GM12878 (cell line): ENCODE measurements at regions not wholly inside any gene's neighbourhood (a gene's known extent, or its start where the extent isn't known, plus 50 kb on each side); places are given as distances from the start of the nearest gene placed in this dataset.

ENCODE experiments used
- ATAC-seq: fragments of 200-7000 bp; cut with Tn5 transposase; 3 replicates; pipeline ENCODE4 v1.9.1; 2020; ENCODE audit warnings: mild to moderate bottlenecking, moderate library complexity
- BruUV-seq: library from RNA; stranded (reverse); fragments of 400-500 nt; replicated peaks from 2 replicates; lab custom pipeline; 2021; lab: Mats Ljungman, UMichigan
- CTCF ChIA-PET: fragments of 300-600 bp; sonication (Branson Sonifier 250); formaldehyde crosslinking; extraction: SDS; loops from one replicate; lab custom pipeline; 2021; ENCODE audit warnings: inconsistent platforms; lab: Yijun Ruan, JAX
- POLR2A ChIA-PET: fragments of 350-600 bp; formaldehyde crosslinking; extraction: SDS; loops from one replicate; lab custom pipeline; 2021; ENCODE audit warnings: inconsistent platforms; lab: Charles Lee
- RAD21 ChIA-PET: fragments of 300-600 bp; sonication (Branson Sonifier 250); formaldehyde crosslinking; loops from one replicate; lab custom pipeline; 2023; ENCODE audit warnings: antibody characterized with exemption; ENCODE audit not compliant: unreplicated experiment; lab: Charles Lee
- SMC1A ChIA-PET: fragments of 300-600 bp; sonication (Branson Sonifier 250); formaldehyde crosslinking; loops from one replicate; lab custom pipeline; 2023; ENCODE audit not compliant: unreplicated experiment, uncharacterized antibody; lab: Charles Lee
- DNase-seq: peaks from one replicate; pipeline ENCODE4 v3.0.0-alpha.2; 2011; ENCODE audit warnings: low read depth, low spot score
- FAIRE-seq: peaks from 3 replicates; lab custom pipeline; 2011; peaks lifted over from hg19 to GRCh38; lab: Jason Lieb, UNC
- H2AFZ ChIP-seq: 2 replicates; pipeline ENCODE4 v1.6.0; 2011; ENCODE audit warnings: low read depth, low read length, control low read depth; ENCODE audit not compliant: control insufficient read depth
- H3K27ac ChIP-seq: 2 replicates; pipeline ENCODE4 v1.5.1; 2011; ENCODE audit warnings: control low read depth; ENCODE audit not compliant: control insufficient read depth, insufficient read depth
- H3K27me3 ChIP-seq, 2 experiments: replicated peaks in 1 of 2; 2 replicates each; pipeline versions ENCODE4 v1.6.0 to v1.6.1; 2011; ENCODE audit warnings: low read length in 1 of 2; ENCODE audit not compliant: control insufficient read depth in 2 of 2, insufficient read depth in 2 of 2
- H3K36me3 ChIP-seq, 2 experiments: 2 replicates each; pipeline ENCODE4 v1.5.1; 2011; ENCODE audit warnings: low read length in 1 of 2; ENCODE audit not compliant: control insufficient read depth in 2 of 2, insufficient read depth in 2 of 2
- H3K4me1 ChIP-seq: 2 replicates; pipeline ENCODE4 v1.6.1; 2011; ENCODE audit warnings: mild to moderate bottlenecking, low read length, moderate library complexity, mixed read lengths; ENCODE audit not compliant: control insufficient read depth, insufficient read depth
- H3K4me2 ChIP-seq: 2 replicates; pipeline ENCODE4 v1.6.0; 2011; ENCODE audit warnings: control low read depth; ENCODE audit not compliant: control insufficient read depth, insufficient read depth
- H3K4me3 ChIP-seq: fragments of 200-600 bp; sonication (generic); 2 replicates; pipeline ENCODE4 v1.5.1; 2016
- H3K79me2 ChIP-seq: 2 replicates; pipeline ENCODE4 v1.6.0; 2011; ENCODE audit warnings: low read length; ENCODE audit not compliant: control insufficient read depth, insufficient read depth
- H3K9ac ChIP-seq: 2 replicates; pipeline ENCODE4 v1.8.0; 2011; ENCODE audit warnings: low read length, control low read depth, mixed read lengths; ENCODE audit not compliant: control insufficient read depth, insufficient read depth
- H3K9me3 ChIP-seq: replicated peaks from 3 replicates; pipeline ENCODE4 v1.5.1; 2011; ENCODE audit warnings: mild to moderate bottlenecking, low read length; ENCODE audit not compliant: control insufficient read depth, insufficient read depth
- H4K20me1 ChIP-seq: 2 replicates; pipeline ENCODE4 v1.6.0; 2011; ENCODE audit not compliant: control insufficient read depth, insufficient read depth
- ATF2 ChIP-seq: IDR thresholded peaks from 2 replicates; pipeline ENCODE4 v1.6.1; 2012; ENCODE audit warnings: low read length, inconsistent platforms
- BRCA1 ChIP-seq: IDR thresholded peaks from 2 replicates; pipeline ENCODE4 v1.6.1; 2011; ENCODE audit warnings: low read depth, low read length, improper control_type of control experiment
- CHD1 ChIP-seq: IDR thresholded peaks from 2 replicates; pipeline ENCODE4 v1.6.1; 2012; ENCODE audit warnings: low read depth, low read length, improper control_type of control experiment
- KAT2A ChIP-seq: conservative IDR thresholded peaks from 2 replicates; pipeline ENCODE4 v1.6.1; 2011; ENCODE audit warnings: low read depth, low read length; ENCODE audit not compliant: control insufficient read depth
- KLF5 ChIP-seq: fragments of 450-650 bp; IDR thresholded peaks from 2 replicates; pipeline ENCODE4 v1.6.1; 2014; ENCODE audit warnings: mild to moderate bottlenecking; ENCODE audit not compliant: partially characterized antibody
- LARP7 ChIP-seq: fragments of 450-650 bp; IDR thresholded peaks from 2 replicates; pipeline ENCODE4 v1.6.1; 2017; ENCODE audit warnings: mild to moderate bottlenecking
- NFYA ChIP-seq: IDR thresholded peaks from 2 replicates; pipeline ENCODE4 v1.6.1; 2011; ENCODE audit warnings: low read depth, mild to moderate bottlenecking, low read length, improper control_type of control experiment, borderline replicate concordance
- POLR2A ChIP-seq: IDR thresholded peaks from 2 replicates; pipeline ENCODE4 v1.6.1; 2011; ENCODE audit warnings: low read depth, mild to moderate bottlenecking, low read length
- POLR2AphosphoS5 ChIP-seq: IDR thresholded peaks from 2 replicates; pipeline ENCODE4 v1.6.1; 2011; ENCODE audit warnings: mild to moderate bottlenecking, low read length, inconsistent platforms
- RAD21 ChIP-seq: IDR thresholded peaks from 2 replicates; pipeline ENCODE4 v1.6.1; 2011; ENCODE audit warnings: mild to moderate bottlenecking, low read depth, low read length, moderate library complexity; ENCODE audit not compliant: insufficient read depth
- RB1 ChIP-seq: fragments of 450-650 bp; formaldehyde crosslinking; IDR thresholded peaks from 2 replicates; pipeline ENCODE4 v1.6.1; 2017; ENCODE audit warnings: mild to moderate bottlenecking, borderline replicate concordance
- SMC3 ChIP-seq: IDR thresholded peaks from 2 replicates; pipeline ENCODE4 v1.6.1; 2011; ENCODE audit warnings: low read length, improper control_type of control experiment, borderline replicate concordance
- SREBF1 ChIP-seq: IDR thresholded peaks from 2 replicates; pipeline ENCODE4 v1.6.1; 2012; ENCODE audit warnings: mild to moderate bottlenecking, low read length
- WGBS: methylation state at CpG from one replicate; pipeline ENCODE4 v1.1.6; 2016; ENCODE audit warnings: low lambda C conversion rate; ENCODE audit not compliant: insufficient replicate concordance, insufficient coverage; ENCODE audit errors: missing lambda C conversion rate; 5-methylcytosine and 5-hydroxymethylcytosine counted together
- in situ Hi-C: fragments of 300-500 bp; cut with MboI; formaldehyde crosslinking; loops from 9 replicates; pipeline ENCODE4 v1.14.3; 2018; ENCODE audit warnings: mixed read lengths
- intact Hi-C: fragments of 100-400 bp; cut with micrococcal nuclease; formaldehyde crosslinking; loops from one replicate; pipeline ENCODE4 v1.14.2; 2022; ENCODE audit not compliant: unreplicated experiment
- TF ChIP-seq, protein P1 (sequence below), 3 experiments: IDR thresholded peaks in 2 of 3; conservative IDR thresholded peaks in 1 of 3; 2 replicates each; pipeline ENCODE4 v1.5.1; 2011; ENCODE audit warnings: low read depth in 3 of 3, low read length in 3 of 3, mild to moderate bottlenecking in 3 of 3, control low read depth in 2 of 3, moderate library complexity in 2 of 3, inconsistent platforms in 1 of 3, mixed read lengths in 1 of 3; ENCODE audit not compliant: control insufficient read depth in 2 of 3, insufficient read depth in 1 of 3; ENCODE audit errors: extremely low read depth in 1 of 3
- TF ChIP-seq, protein P2 (sequence below): fragments of 450-650 bp; IDR thresholded peaks from 2 replicates; pipeline ENCODE4 v1.6.1; 2016; ENCODE audit warnings: mild to moderate bottlenecking
- TF ChIP-seq, protein P3 (sequence below): fragments of 450-650 bp; IDR thresholded peaks from 2 replicates; pipeline ENCODE4 v1.6.1; 2017; ENCODE audit warnings: low read depth, mild to moderate bottlenecking, moderate library complexity

DNA sequence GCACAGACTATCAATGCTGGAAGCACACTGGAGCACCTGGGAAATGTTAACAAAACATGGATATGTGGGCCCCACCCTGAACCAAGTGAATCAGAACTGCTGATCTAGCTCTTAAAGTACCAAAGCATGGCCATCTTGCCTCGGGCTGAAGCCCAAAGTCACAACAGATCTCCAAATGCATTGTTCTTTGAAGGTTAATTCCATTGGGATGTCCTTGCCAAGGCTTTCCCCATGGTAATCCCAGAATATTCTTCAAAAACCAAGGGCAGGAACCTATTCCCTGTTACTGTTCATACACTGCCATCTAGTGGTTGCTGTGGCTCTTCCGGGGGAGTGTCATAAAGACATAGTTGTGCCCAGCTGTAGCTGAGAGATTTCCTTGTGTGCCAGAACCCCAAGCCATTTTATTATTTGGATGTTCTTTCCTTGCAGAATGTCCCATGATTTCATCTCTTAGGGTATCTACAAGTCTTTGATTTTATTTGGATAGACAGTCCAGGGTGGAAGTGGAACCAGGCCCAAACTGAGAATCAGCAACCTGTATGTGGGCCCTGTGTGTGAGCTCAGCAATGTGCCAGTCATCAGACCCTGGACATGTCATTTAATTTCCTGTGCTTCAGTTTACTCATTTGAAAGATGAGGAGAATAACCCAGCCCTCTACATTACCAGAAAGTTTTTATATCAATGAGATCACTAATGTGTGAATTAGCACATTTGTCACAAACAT lies 290.0 kb downstream of the ACTL7B start:
- DNase-seq: peak; percentile 3
- POLR2A ChIA-PET: no interaction called here
- H4K20me1 ChIP-seq: no peaks in the 10 kb centered on the region
- H3K4me3 ChIP-seq: no peak overlapping the region
- intact Hi-C loops: loop anchor here (2.0 to 5.0 kb wide), 6 partner anchors 99 to 1143 kb away; no protein-coding TSS in a partner anchor
- SMC1A ChIA-PET: interaction anchor here (0.6 to 3.1 kb wide), 9 partner anchors 11 to 1142 kb away, joined by 3 to 10 read pairs (median 4); no protein-coding TSS in a partner anchor
- H3K4me1 ChIP-seq: no peaks in the 10 kb centered on the region
- 0% methylated on average over 2 of the region's 2 CpGs for WGBS
- H3K36me3 ChIP-seq: no peaks in the 10 kb centered on the region
- peak; percentile 93 for ATAC-seq
- TF ChIP-seq LARP7 (no peak), RB1 (no peak), NFYA (no peak), POLR2AphosphoS5 (no peak), ATF2 (no peak), SREBF1 (no peak), RAD21 (peak; percentile 89), BRCA1 (no peak), KLF5 (no peak), KAT2A (no peak), CHD1 (no peak), POLR2A (no peak), SMC3 (peak; percentile 78)
- TF ChIP-seq, protein P1, sequence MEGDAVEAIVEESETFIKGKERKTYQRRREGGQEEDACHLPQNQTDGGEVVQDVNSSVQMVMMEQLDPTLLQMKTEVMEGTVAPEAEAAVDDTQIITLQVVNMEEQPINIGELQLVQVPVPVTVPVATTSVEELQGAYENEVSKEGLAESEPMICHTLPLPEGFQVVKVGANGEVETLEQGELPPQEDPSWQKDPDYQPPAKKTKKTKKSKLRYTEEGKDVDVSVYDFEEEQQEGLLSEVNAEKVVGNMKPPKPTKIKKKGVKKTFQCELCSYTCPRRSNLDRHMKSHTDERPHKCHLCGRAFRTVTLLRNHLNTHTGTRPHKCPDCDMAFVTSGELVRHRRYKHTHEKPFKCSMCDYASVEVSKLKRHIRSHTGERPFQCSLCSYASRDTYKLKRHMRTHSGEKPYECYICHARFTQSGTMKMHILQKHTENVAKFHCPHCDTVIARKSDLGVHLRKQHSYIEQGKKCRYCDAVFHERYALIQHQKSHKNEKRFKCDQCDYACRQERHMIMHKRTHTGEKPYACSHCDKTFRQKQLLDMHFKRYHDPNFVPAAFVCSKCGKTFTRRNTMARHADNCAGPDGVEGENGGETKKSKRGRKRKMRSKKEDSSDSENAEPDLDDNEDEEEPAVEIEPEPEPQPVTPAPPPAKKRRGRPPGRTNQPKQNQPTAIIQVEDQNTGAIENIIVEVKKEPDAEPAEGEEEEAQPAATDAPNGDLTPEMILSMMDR (IDR thresholded peaks at IDR 0.05 in 2 of 3, conservative IDR thresholded peaks at IDR 0.05 in 1 of 3; ENCODE audit: control insufficient read depth in 2 of 3, extremely low read depth in 1 of 3, insufficient read depth in 1 of 3, low read depth in 3 of 3, low read length in 3 of 3): peak; percentile 75 to 86 (median 80)
- TF ChIP-seq, protein P2, sequence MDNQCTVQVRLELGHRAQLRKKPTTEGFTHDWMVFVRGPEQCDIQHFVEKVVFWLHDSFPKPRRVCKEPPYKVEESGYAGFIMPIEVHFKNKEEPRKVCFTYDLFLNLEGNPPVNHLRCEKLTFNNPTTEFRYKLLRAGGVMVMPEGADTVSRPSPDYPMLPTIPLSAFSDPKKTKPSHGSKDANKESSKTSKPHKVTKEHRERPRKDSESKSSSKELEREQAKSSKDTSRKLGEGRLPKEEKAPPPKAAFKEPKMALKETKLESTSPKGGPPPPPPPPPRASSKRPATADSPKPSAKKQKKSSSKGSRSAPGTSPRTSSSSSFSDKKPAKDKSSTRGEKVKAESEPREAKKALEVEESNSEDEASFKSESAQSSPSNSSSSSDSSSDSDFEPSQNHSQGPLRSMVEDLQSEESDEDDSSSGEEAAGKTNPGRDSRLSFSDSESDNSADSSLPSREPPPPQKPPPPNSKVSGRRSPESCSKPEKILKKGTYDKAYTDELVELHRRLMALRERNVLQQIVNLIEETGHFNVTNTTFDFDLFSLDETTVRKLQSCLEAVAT: no peak
- TF ChIP-seq, protein P3, sequence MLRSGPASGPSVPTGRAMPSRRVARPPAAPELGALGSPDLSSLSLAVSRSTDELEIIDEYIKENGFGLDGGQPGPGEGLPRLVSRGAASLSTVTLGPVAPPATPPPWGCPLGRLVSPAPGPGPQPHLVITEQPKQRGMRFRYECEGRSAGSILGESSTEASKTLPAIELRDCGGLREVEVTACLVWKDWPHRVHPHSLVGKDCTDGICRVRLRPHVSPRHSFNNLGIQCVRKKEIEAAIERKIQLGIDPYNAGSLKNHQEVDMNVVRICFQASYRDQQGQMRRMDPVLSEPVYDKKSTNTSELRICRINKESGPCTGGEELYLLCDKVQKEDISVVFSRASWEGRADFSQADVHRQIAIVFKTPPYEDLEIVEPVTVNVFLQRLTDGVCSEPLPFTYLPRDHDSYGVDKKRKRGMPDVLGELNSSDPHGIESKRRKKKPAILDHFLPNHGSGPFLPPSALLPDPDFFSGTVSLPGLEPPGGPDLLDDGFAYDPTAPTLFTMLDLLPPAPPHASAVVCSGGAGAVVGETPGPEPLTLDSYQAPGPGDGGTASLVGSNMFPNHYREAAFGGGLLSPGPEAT: no peak
- in situ Hi-C loops: loop anchor here (5.0 to 10.0 kb wide), 2 partner anchors 1079 to 1141 kb away; partner anchors contain the start of gene KLF4
- no peak overlapping the region for H3K9ac ChIP-seq
- H3K27ac ChIP-seq: no peak overlapping the region
- no peaks in the 10 kb centered on the region; a peak in 1 of 4 replicates for H3K27me3 ChIP-seq
- H2AFZ ChIP-seq: no peak overlapping the region
- no TSS peak for BruUV-seq
- CTCF ChIA-PET: interaction anchor here (0.6 to 6.1 kb wide), 28 partner anchors 11 to 1225 kb away, joined by 3 to 48 read pairs (median 3); no protein-coding TSS in a partner anchor
- FAIRE-seq: peak; percentile 61
- no peaks in the 10 kb centered on the region for H3K79me2 ChIP-seq
- no peaks in the 10 kb centered on the region for H3K9me3 ChIP-seq
- RAD21 ChIA-PET: interaction anchor here (0.5 to 2.3 kb wide), 10 partner anchors 98 to 1258 kb away, joined by 3 to 9 read pairs (median 4); no protein-coding TSS in a partner anchor
- no peak overlapping the region for H3K4me2 ChIP-seq
